ENCODE measurements at regions not wholly inside any gene's neighbourhood (a gene's known extent, or its start where the extent isn't known, plus 50 kb on each side); places are given as distances from the start of the nearest gene placed in this dataset.
"Not testable (repeated sequence)": the region's sequence is repeated elsewhere in the genome, so short reads cannot be mapped to it uniquely, and the experiment has no call there.

- DNase-seq: not testable (repeated sequence)
Observed at GRCh38 chr7:66459783-66460413, 168.8 kb upstream of the KCTD7 start.

GRCh38 chr7:66460921-66461361 is 167.7 kb upstream of the KCTD7 start:
- DNase-seq: peak; percentile 5

GRCh38 chr7:66461397-66461796 is 167.3 kb upstream of the KCTD7 start:
- not testable (repeated sequence) for DNase-seq

- not testable (repeated sequence) for DNase-seq
Observed at GRCh38 chr7:66462831-66463230, 165.8 kb upstream of the KCTD7 start.

GRCh38 chr7:66464059-66464458 is 164.6 kb upstream of the KCTD7 start:
- DNase-seq: no peak

GRCh38 chr7:66466081-66466600 is 162.5 kb upstream of the KCTD7 start:
- no peak for DNase-seq

- no peak for DNase-seq
Observed at GRCh38 chr7:66467887-66468286, 160.8 kb upstream of the KCTD7 start.

GRCh38 chr7:66473064-66473463 is 155.6 kb upstream of the KCTD7 start:
- DNase-seq: not testable (repeated sequence)

- DNase-seq: no peak
Observed at GRCh38 chr7:66474441-66474840, 154.2 kb upstream of the KCTD7 start.

- DNase-seq: not testable (repeated sequence)
Observed at GRCh38 chr7:66476056-66476455, 152.6 kb upstream of the KCTD7 start.

- not testable (repeated sequence) for DNase-seq
Observed at GRCh38 chr7:66477822-66478397, 150.8 kb upstream of the KCTD7 start.

- not testable (repeated sequence) for DNase-seq
Observed at GRCh38 chr7:66481229-66481628, 147.5 kb upstream of the KCTD7 start.

GRCh38 chr7:66489065-66489464 is 139.6 kb upstream of the KCTD7 start:
- DNase-seq: not testable (repeated sequence)

- DNase-seq: not testable (repeated sequence)
Observed at GRCh38 chr7:66489741-66490140, 138.9 kb upstream of the KCTD7 start.

- not testable (repeated sequence) for DNase-seq
Observed at GRCh38 chr7:66490979-66491378, 137.7 kb upstream of the KCTD7 start.

- not testable (repeated sequence) for DNase-seq
Observed at GRCh38 chr7:66492405-66492804, 136.3 kb upstream of the KCTD7 start.

- peak; percentile 97 for DNase-seq
Observed at GRCh38 chr7:66493235-66494205, 135.2 kb upstream of the KCTD7 start.

GRCh38 chr7:66497346-66497745 is 131.3 kb upstream of the KCTD7 start:
- no peak for DNase-seq

GRCh38 chr7:66500087-66500486 is 128.6 kb upstream of the KCTD7 start:
- DNase-seq: peak; percentile 10

GRCh38 chr7:66502230-66503035 is 126.2 kb upstream of the KCTD7 start:
- DNase-seq: no peak

- DNase-seq: no peak
Observed at GRCh38 chr7:66503036-66503370, 125.7 kb upstream of the KCTD7 start.

GRCh38 chr7:66503551-66504031 is 125.1 kb upstream of the KCTD7 start:
- DNase-seq: no peak

Measured in HCEC 1CT (cell line).